ENCODE measurements at regions not wholly inside any gene's neighbourhood (a gene's known extent, or its start where the extent isn't known, plus 50 kb on each side); places are given as distances from the start of the nearest gene placed in this dataset.

DNA sequence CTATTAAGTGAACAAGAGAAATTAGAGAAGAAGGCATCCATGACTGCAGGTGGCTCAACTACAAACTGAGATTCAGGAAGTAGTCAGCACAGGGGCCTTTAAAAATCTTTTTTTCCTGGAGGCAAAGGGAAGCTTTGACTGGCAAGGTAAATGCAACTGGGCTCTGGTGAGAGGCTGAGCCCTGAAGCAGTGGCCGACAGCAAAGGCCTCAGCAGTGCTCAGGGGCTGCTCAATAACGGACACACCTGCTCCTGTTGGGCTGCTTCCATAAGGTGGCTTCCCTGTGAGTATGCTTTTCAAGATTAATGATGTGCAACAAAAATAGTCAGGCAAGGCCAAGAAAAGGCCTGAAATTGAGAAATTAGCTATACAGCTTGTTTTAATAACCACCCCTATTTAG, 134.2 kb upstream of the RGMB start:
- ChIA-PET CTCF (ENCODE audit: partially characterized antibody) (interaction anchor here (0.8 to 1.1 kb wide), 2 partner anchors 128 to 129 kb away, joined by 3 read pairs; no protein-coding TSS in a partner anchor), POLR2A (ENCODE audit: partially characterized antibody) (no interaction called here)
- H3K4me1 ChIP-seq (replicated peaks in 1 of 4; ENCODE audit: control insufficient read depth in 3 of 4, insufficient read depth in 4 of 4, low read length in 3 of 4): peaks cover 0 to 7% (median 4%) of the 10 kb centered on the region in 4 experiments; a peak in 2 of 7 replicates
- WGBS, 2 experiments (ENCODE audit: extremely low coverage in 1 of 2, insufficient coverage in 1 of 2, insufficient read length in 1 of 2, insufficient replicate concordance in 2 of 2, low coverage in 1 of 2, low lambda C conversion rate in 2 of 2, missing lambda C conversion rate in 1 of 2): 81% methylated on average over 2 of the region's 2 CpGs; no CpG with 5 or more reads in 1 of the 2 experiments
- no peaks in the 10 kb centered on the region for H3K9me3 ChIP-seq (ENCODE audit: insufficient read depth in 2 of 2, low read depth in 1 of 2, low read length in 1 of 2)
- no peaks in the 10 kb centered on the region for H4K20me1 ChIP-seq (replicated peaks in 1 of 2; ENCODE audit: control insufficient read depth in 1 of 2, insufficient read depth in 2 of 2, low read length in 2 of 2)
- FAIRE-seq (no peak), DNase-seq (ENCODE audit: low read depth in 1 of 2, low spot score in 2 of 2) (no peak)
- H3K9ac ChIP-seq (replicated peaks in 1 of 4; ENCODE audit: extremely low read depth in 1 of 4, low read depth in 3 of 4, low read length in 3 of 4): no peak overlapping the region
- H3K27me3 ChIP-seq (replicated peaks in 1 of 4; ENCODE audit: control insufficient read depth in 3 of 4, extremely low read depth in 1 of 4, insufficient read depth in 3 of 4, low read length in 3 of 4): no peaks in the 10 kb centered on the region
- H3K23ac ChIP-seq (ENCODE audit: insufficient read length): no peak overlapping the region
- no peak overlapping the region for H3K18ac ChIP-seq (ENCODE audit: extremely low read depth, low read length)
- H3K36me3 ChIP-seq (ENCODE audit: control insufficient read depth in 2 of 4, insufficient read depth in 4 of 4, low read length in 3 of 4): no peaks in the 10 kb centered on the region
- H2AK5ac ChIP-seq (ENCODE audit: low read depth, low read length): no peak overlapping the region
- no peak overlapping the region for H3K4ac ChIP-seq (replicated peaks; ENCODE audit: insufficient read length, low read depth, low read length)
- H2AFZ ChIP-seq (ENCODE audit: low read length): no peak overlapping the region
- H3K27ac ChIP-seq (ENCODE audit: low read depth, low read length): no peak overlapping the region
- no peak overlapping the region for H2BK120ac ChIP-seq (replicated peaks; ENCODE audit: low read depth, low read length)
- H4K5ac ChIP-seq (ENCODE audit: insufficient read length, low read depth, low read length): no peak overlapping the region
- no peak overlapping the region for H3K56ac ChIP-seq (replicated peaks; ENCODE audit: insufficient read length, low read depth, low read length)
- no peak overlapping the region for H3K4me2 ChIP-seq (ENCODE audit: insufficient read depth in 1 of 2, low read depth in 2 of 2, low read length in 2 of 2)
- no peak overlapping the region for H3K14ac ChIP-seq (ENCODE audit: insufficient read length)
- no peaks in the 10 kb centered on the region for H3K79me1 ChIP-seq (ENCODE audit: low read depth, low read length)
- H3K79me2 ChIP-seq (ENCODE audit: control insufficient read depth in 1 of 2, insufficient read depth in 2 of 2, low read length in 2 of 2): no peaks in the 10 kb centered on the region
- H3K23me2 ChIP-seq (ENCODE audit: low read depth, low read length): no peaks in the 10 kb centered on the region
- no peak overlapping the region for H4K8ac ChIP-seq (ENCODE audit: extremely low read depth, insufficient read depth, low read length)
- H4K91ac ChIP-seq (replicated peaks; ENCODE audit: insufficient read length, low read length): no peak overlapping the region
- H2BK12ac ChIP-seq (ENCODE audit: low read depth, low read length): no peak overlapping the region
- no peak overlapping the region for H2BK5ac ChIP-seq (ENCODE audit: low read depth, low read length)
- no peak overlapping the region for H2BK15ac ChIP-seq (ENCODE audit: low read length)
- no peak overlapping the region for H3K4me3 ChIP-seq (ENCODE audit: extremely low read depth in 1 of 4, insufficient read depth in 2 of 4, low read depth in 3 of 4, low read length in 4 of 4)
- no peak overlapping the region for H2BK20ac ChIP-seq (ENCODE audit: low read length)
- TF ChIP-seq ZNF274 (IDR thresholded peaks at IDR 0.05; ENCODE audit: borderline replicate concordance, extremely low read depth, low read length) (no peak), TBP (IDR thresholded peaks at IDR 0.05; ENCODE audit: low read depth, low read length) (no peak), NANOG (IDR thresholded peaks at IDR 0.05; ENCODE audit: insufficient read depth, low read depth, low read length, poor library complexity, severe bottlenecking) (no peak), HDAC6 (IDR thresholded peaks at IDR 0.05; ENCODE audit: low read depth, low read length) (no peak), POLR2A (IDR thresholded peaks at IDR 0.05; ENCODE audit: control extremely low read depth in 1 of 2, low read depth in 2 of 2, low read length in 2 of 2) (no peak), TCF12 (IDR thresholded peaks at IDR 0.05; ENCODE audit: low read depth, low read length) (no peak), EZH2 (IDR thresholded peaks at IDR 0.05; ENCODE audit: low read depth, low read length, severe bottlenecking) (no peak), CBX5 (IDR thresholded peaks at IDR 0.05; ENCODE audit: low read depth, low read length) (no peak), CHD2 (IDR thresholded peaks at IDR 0.05; ENCODE audit: low read length) (no peak), POLR2AphosphoS5 (IDR thresholded peaks at IDR 0.05; ENCODE audit: low read depth, low read length) (no peak), RBBP5 (IDR thresholded peaks at IDR 0.05; ENCODE audit: borderline replicate concordance, low read depth, low read length) (no peak), GTF2F1 (IDR thresholded peaks at IDR 0.05; ENCODE audit: borderline replicate concordance, low read depth, low read length) (no peak), CTBP2 (IDR thresholded peaks at IDR 0.05; ENCODE audit: borderline replicate concordance, insufficient read depth, insufficient read length, low read length) (no peak)

Data from H1 (cell line).